Erythroblast (primary cell): ENCODE measurements at regions not wholly inside any gene's neighbourhood (a gene's known extent, or its start where the extent isn't known, plus 50 kb on each side); places are given as distances from the start of the nearest gene placed in this dataset.

Experiments
- GATA1 ChIP-seq: IDR thresholded peaks from 2 replicates; pipeline ENCODE4 v1.6.1; 2011; ENCODE audit warnings: low read depth, mild to moderate bottlenecking, control low read depth, low read length, moderate library complexity
- POLR2A ChIP-seq: IDR thresholded peaks from 2 replicates; pipeline ENCODE4 v1.6.1; 2011; ENCODE audit warnings: mild to moderate bottlenecking, low read length

DNA sequence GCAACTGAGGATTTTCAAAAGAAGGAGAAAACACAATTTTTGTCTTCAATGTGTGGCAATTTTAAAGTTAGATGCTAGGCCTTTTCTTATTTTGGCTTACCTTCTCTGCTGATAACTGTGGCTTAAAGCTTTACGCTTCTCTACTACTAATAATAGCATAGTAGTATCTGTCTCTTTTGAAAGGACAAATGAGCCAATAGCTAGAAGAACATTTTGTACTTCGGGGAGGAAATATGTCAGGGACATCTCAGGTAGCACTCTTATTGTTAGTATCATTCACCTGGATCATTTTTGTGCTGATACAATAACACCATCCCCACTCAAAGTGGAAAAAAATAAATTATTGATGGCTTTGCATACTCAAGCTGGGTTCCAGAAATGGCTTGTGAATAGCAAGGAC is 586.1 kb upstream of the TBL1XR1 start:
- no peak for TF ChIP-seq POLR2A
- TF ChIP-seq GATA1: no peak
